Peyer's patch (tissue), 4 donors: ENCODE measurements at regions not wholly inside any gene's neighbourhood (a gene's known extent, or its start where the extent isn't known, plus 50 kb on each side); places are given as distances from the start of the nearest gene placed in this dataset.

ENCODE experiments used
- CTCF ChIP-seq, 6 experiments: fragments of 450-650 bp in 4 of 6; fragments of 200-600 bp in 2 of 6; sonication (generic) in 1 of 6; IDR thresholded peaks; one replicate each; pipeline ENCODE4 v1.5.1; 2017 to 2019; ENCODE audit warnings: antibody characterized with exemption in 6 of 6, mild to moderate bottlenecking in 3 of 6, moderate library complexity in 1 of 6
- POLR2A ChIP-seq, 2 donors: fragments of 450-650 bp; IDR thresholded peaks; one replicate each; pipeline ENCODE4 v1.5.1; 2017; ENCODE audit warnings: antibody characterized with exemption in 2 of 2, mild to moderate bottlenecking in 2 of 2, moderate library complexity in 2 of 2

- no peak for TF ChIP-seq CTCF (IDR thresholded peaks at IDR 0.05)
- TF ChIP-seq POLR2A (IDR thresholded peaks at IDR 0.05) = no peak
Observed at GRCh38 chr12:46438719-46439319, 66.2 kb upstream of the SLC38A2 start.
